IMR-90 (cell line): ENCODE measurements at regions not wholly inside any gene's neighbourhood (a gene's known extent, or its start where the extent isn't known, plus 50 kb on each side); places are given as distances from the start of the nearest gene placed in this dataset.

Experiments
- ATAC-seq: fragments of 200-7000 bp; cut with Tn5 transposase; 2 replicates; pipeline ENCODE4 v1.9.1; 2020; ENCODE audit warnings: low read depth, mild to moderate bottlenecking, moderate library complexity
- BruUV-seq: library from RNA; stranded (reverse); fragments of 400-500 nt; replicated peaks from 2 replicates; lab custom pipeline; 2021; lab: Mats Ljungman, UMichigan
- CTCF ChIA-PET: fragments of 300-600 bp; formaldehyde crosslinking; extraction: SDS; loops from one replicate; lab custom pipeline; 2021; ENCODE audit warnings: antibody characterized with exemption; lab: Yijun Ruan, JAX
- POLR2A ChIA-PET: fragments of 300-600 bp; sonication (Branson Sonifier 250); formaldehyde crosslinking; loops from one replicate; lab custom pipeline; 2022; ENCODE audit warnings: antibody characterized with exemption; ENCODE audit not compliant: unreplicated experiment; lab: Charles Lee
- DNase-seq: peaks from one replicate; pipeline ENCODE4 v3.0.0; 2013
- H2AFZ ChIP-seq: replicated peaks from 2 replicates; pipeline ENCODE3; 2013; ENCODE audit warnings: low read length, mild to moderate bottlenecking; ENCODE audit not compliant: poor library complexity
- H2AK5ac ChIP-seq: 2 replicates; pipeline ENCODE4 v1.6.1; 2013; ENCODE audit warnings: low read depth, low read length, inconsistent platforms
- H2AK9ac ChIP-seq: replicated peaks from 2 replicates; pipeline ENCODE3; 2013; ENCODE audit warnings: mild to moderate bottlenecking, low read depth, low read length, moderate library complexity; ENCODE audit not compliant: poor library complexity
- H2BK120ac ChIP-seq: 2 replicates; pipeline ENCODE4 v1.6.1; 2013; ENCODE audit warnings: low read depth, low read length, inconsistent platforms
- H2BK15ac ChIP-seq: 3 replicates; pipeline ENCODE4 v1.6.1; 2013; ENCODE audit warnings: low read depth, low read length, inconsistent platforms
- H2BK20ac ChIP-seq: 2 replicates; pipeline ENCODE4 v1.6.1; 2013; ENCODE audit warnings: low read depth, mild to moderate bottlenecking, inconsistent platforms, low read length, moderate library complexity
- H2BK5ac ChIP-seq: 2 replicates; pipeline ENCODE4 v1.6.1; 2013; ENCODE audit warnings: mild to moderate bottlenecking, low read depth, low read length, inconsistent platforms; ENCODE audit not compliant: poor library complexity, severe bottlenecking
- H3K14ac ChIP-seq: replicated peaks from 2 replicates; pipeline ENCODE4 v1.6.1; 2013; ENCODE audit warnings: low read depth, low read length, inconsistent platforms
- H3K18ac ChIP-seq: 2 replicates; pipeline ENCODE4 v1.6.1; 2013; ENCODE audit warnings: low read depth, low read length, control low read depth
- H3K23ac ChIP-seq: 2 replicates; pipeline ENCODE4 v1.6.1; 2013; ENCODE audit warnings: low read depth, low read length, inconsistent platforms
- H3K27ac ChIP-seq: 2 replicates; pipeline ENCODE4 v1.5.1; 2013; ENCODE audit warnings: mild to moderate bottlenecking, control low read depth, low read length; ENCODE audit not compliant: insufficient read depth
- H3K27me3 ChIP-seq: 2 replicates; pipeline ENCODE4 v1.6.1; 2013; ENCODE audit warnings: low read length; ENCODE audit not compliant: control insufficient read depth, insufficient read depth
- H3K36me3 ChIP-seq: 2 replicates; pipeline ENCODE4 v1.6.1; 2013; ENCODE audit warnings: low read length, mixed read lengths; ENCODE audit not compliant: control insufficient read depth, insufficient read depth
- H3K4ac ChIP-seq: 2 replicates; pipeline ENCODE4 v1.6.1; 2013; ENCODE audit warnings: low read depth, low read length, inconsistent platforms
- H3K4me1 ChIP-seq: 2 replicates; pipeline ENCODE4 v1.6.1; 2013; ENCODE audit warnings: low read length, mixed read lengths; ENCODE audit not compliant: control insufficient read depth, insufficient read depth
- H3K4me2 ChIP-seq: 2 replicates; pipeline ENCODE4 v1.6.1; 2013; ENCODE audit warnings: low read depth, mild to moderate bottlenecking, control low read depth, low read length, moderate library complexity
- H3K4me3 ChIP-seq: 2 replicates; pipeline ENCODE4 v1.5.1; 2013; ENCODE audit warnings: low read depth, mild to moderate bottlenecking, control low read depth, low read length, moderate library complexity; ENCODE audit not compliant: insufficient read depth
- H3K56ac ChIP-seq: 2 replicates; pipeline ENCODE4 v1.6.1; 2013; ENCODE audit warnings: low read length, inconsistent platforms; ENCODE audit not compliant: insufficient read depth; ENCODE audit errors: extremely low read depth
- H3K79me1 ChIP-seq, 2 experiments: 2 replicates each; pipeline ENCODE4 v1.6.1; 2013; ENCODE audit warnings: low read length in 2 of 2, inconsistent platforms in 1 of 2, low read depth in 1 of 2
- H3K9ac ChIP-seq: 2 replicates; pipeline ENCODE4 v1.6.1; 2013; ENCODE audit warnings: low read depth, low read length, control low read depth
- H3K9me1 ChIP-seq: 2 replicates; pipeline ENCODE4 v1.6.1; 2013; ENCODE audit warnings: low read length, inconsistent platforms; ENCODE audit not compliant: insufficient read depth
- H3K9me3 ChIP-seq: 2 replicates; pipeline ENCODE4 v1.6.1; 2013; ENCODE audit warnings: low read length; ENCODE audit not compliant: control insufficient read depth, insufficient read depth
- H4K20me1 ChIP-seq: 2 replicates; pipeline ENCODE4 v1.6.1; 2013; ENCODE audit warnings: low read length, inconsistent platforms; ENCODE audit not compliant: insufficient read depth
- H4K5ac ChIP-seq: 2 replicates; pipeline ENCODE4 v1.6.1; 2013; ENCODE audit warnings: mild to moderate bottlenecking, low read depth, low read length, control low read depth
- H4K8ac ChIP-seq, 2 experiments: 2 replicates each; pipeline ENCODE4 v1.6.1; 2013; ENCODE audit warnings: low read depth in 2 of 2, low read length in 2 of 2, control low read depth in 1 of 2, inconsistent platforms in 1 of 2
- H4K91ac ChIP-seq: 2 replicates; pipeline ENCODE4 v1.6.1; 2013; ENCODE audit warnings: low read depth, low read length, inconsistent platforms; ENCODE audit not compliant: insufficient read depth
- BHLHE40 ChIP-seq: fragments of 150-350 bp; IDR thresholded peaks from 2 replicates; pipeline ENCODE4 v1.6.1; 2016; ENCODE audit warnings: mild to moderate bottlenecking, low read depth, low read length
- CEBPB ChIP-seq: IDR thresholded peaks from 2 replicates; pipeline ENCODE4 v1.6.1; 2012; ENCODE audit warnings: low read depth, low read length, improper control_type of control experiment
- CHD1 ChIP-seq: IDR thresholded peaks from 2 replicates; pipeline ENCODE4 v1.6.1; 2012; ENCODE audit warnings: low read depth, low read length, improper control_type of control experiment
- CTCF ChIP-seq: conservative IDR thresholded peaks from 2 replicates; pipeline ENCODE4 v1.5.1; 2012; ENCODE audit warnings: mild to moderate bottlenecking, low read depth, low read length, improper control_type of control experiment
- ELK1 ChIP-seq: fragments of 150-350 bp; IDR thresholded peaks from 2 replicates; pipeline ENCODE4 v1.6.1; 2016; ENCODE audit warnings: low read depth, mild to moderate bottlenecking, low read length, moderate library complexity, borderline replicate concordance
- FOS ChIP-seq: fragments of 150-350 bp; IDR thresholded peaks from 2 replicates; pipeline ENCODE4 v1.6.1; 2016; ENCODE audit warnings: low read depth, low read length
- MAFK ChIP-seq: IDR thresholded peaks from 2 replicates; pipeline ENCODE4 v1.6.1; 2012; ENCODE audit warnings: low read depth, low read length, improper control_type of control experiment
- MAZ ChIP-seq: IDR thresholded peaks from 2 replicates; pipeline ENCODE4 v1.6.1; 2012; ENCODE audit warnings: low read depth, mild to moderate bottlenecking, low read length, improper control_type of control experiment, moderate library complexity, borderline replicate concordance
- MXI1 ChIP-seq: IDR thresholded peaks from 2 replicates; pipeline ENCODE4 v1.6.1; 2012; ENCODE audit warnings: low read depth, mild to moderate bottlenecking, low read length, moderate library complexity, borderline replicate concordance
- NFE2L2 ChIP-seq: fragments of 150-350 bp; IDR thresholded peaks from 2 replicates; pipeline ENCODE4 v1.6.1; 2016; ENCODE audit warnings: low read depth, mild to moderate bottlenecking, low read length
- POLR2A ChIP-seq: IDR thresholded peaks from 2 replicates; pipeline ENCODE4 v1.6.1; 2012; ENCODE audit warnings: mild to moderate bottlenecking, low read depth, low read length
- RAD21 ChIP-seq: IDR thresholded peaks from 2 replicates; pipeline ENCODE4 v1.6.1; 2012; ENCODE audit warnings: low read length, improper control_type of control experiment
- RCOR1 ChIP-seq: IDR thresholded peaks from 2 replicates; pipeline ENCODE4 v1.6.1; 2012; ENCODE audit warnings: mild to moderate bottlenecking, low read length, improper control_type of control experiment; ENCODE audit not compliant: insufficient replicate concordance
- RFX5 ChIP-seq: IDR thresholded peaks from 2 replicates; pipeline ENCODE4 v1.8.0; 2012; ENCODE audit warnings: low read depth, mild to moderate bottlenecking, low read length, moderate library complexity
- USF2 ChIP-seq: fragments of 150-350 bp; IDR thresholded peaks from 2 replicates; pipeline ENCODE4 v1.6.1; 2017; ENCODE audit warnings: mild to moderate bottlenecking, antibody characterized with exemption, low read length, low read depth
- WGBS, 2 experiments: methylation state at CpG; one replicate each; pipeline versions ENCODE4 v1.1.5 to v1.1.7; 2013; ENCODE audit warnings: missing lambda C conversion rate in 2 of 2; ENCODE audit not compliant: insufficient read length in 1 of 2; ENCODE audit errors: extremely low coverage in 2 of 2; 5-methylcytosine and 5-hydroxymethylcytosine counted together
- dilution Hi-C: fragments of 300-500 bp; cut with HindIII; formaldehyde crosslinking; loops from one replicate; pipeline ENCODE4 v1.14.3; 2018; ENCODE audit warnings: low sequenced_read_pairs; ENCODE audit not compliant: unreplicated experiment
- in situ Hi-C: fragments of 300-500 bp; cut with MboI; formaldehyde crosslinking; loops from 3 replicates; pipeline ENCODE4 v1.14.3; 2019; ENCODE audit warnings: low sequenced_read_pairs, inconsistent platforms, mixed read lengths
- intact Hi-C: fragments of 100-400 bp; cut with micrococcal nuclease; formaldehyde crosslinking; loops from 2 replicates; pipeline ENCODE4 v1.10.0; 2022

DNA sequence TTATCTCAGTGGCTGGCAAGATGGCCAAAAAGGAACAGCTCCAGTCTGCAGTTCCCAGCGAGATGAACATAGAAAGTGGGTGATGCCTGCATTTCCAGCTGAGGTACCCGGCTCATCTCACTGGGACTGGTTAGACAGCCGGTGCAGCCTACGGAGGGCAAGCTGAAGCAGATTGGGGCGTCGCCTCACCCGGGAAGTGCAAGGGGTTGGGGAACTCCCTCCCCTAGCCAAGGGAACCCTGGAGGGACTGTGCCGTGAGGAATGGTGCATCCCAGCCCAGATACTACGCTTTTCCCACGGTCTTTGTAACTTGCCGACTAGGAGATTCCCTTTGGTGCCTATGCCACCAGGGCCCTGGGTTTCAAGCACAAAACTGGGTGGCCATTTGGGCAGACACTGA is 324.7 kb downstream of the GJA1 start:
- Histone ChIP-seq H3K4me1 (peaks cover 2% of the 10 kb centered on the region; the same call in 1 of the 2 replicates), H3K23ac (no peak overlapping the region), H2AK9ac (no peak overlapping the region), H2BK15ac (no peak overlapping the region), H2BK20ac (no peak overlapping the region), H2AK5ac (no peak overlapping the region), H3K14ac (no peak overlapping the region), H3K9me3 (no peaks in the 10 kb centered on the region), H3K56ac (no peak overlapping the region), H2BK120ac (no peak overlapping the region), H2BK5ac (no peak overlapping the region), H3K4me2 (no peak overlapping the region), H3K27me3 (no peaks in the 10 kb centered on the region), H3K4me3 (no peak overlapping the region), H4K91ac (no peak overlapping the region), H4K5ac (no peak overlapping the region), H3K9ac (no peak overlapping the region), H3K36me3 (no peaks in the 10 kb centered on the region), H3K79me1 (no peaks in the 10 kb centered on the region), H2AFZ (no peak overlapping the region), H3K4ac (no peak overlapping the region), H3K9me1 (no peaks in the 10 kb centered on the region), H4K8ac (no peak overlapping the region), H3K27ac (no peak overlapping the region), H4K20me1 (no peaks in the 10 kb centered on the region), H3K18ac (no peak overlapping the region)
- in situ Hi-C loops (no loop called here), intact Hi-C loops (no loop called here), dilution Hi-C loops (no loop called here)
- ATAC-seq (no peak), DNase-seq (no peak)
- WGBS, 2 experiments: 77% methylated on average over 4 of the region's 11 CpGs; no CpG with 5 or more reads in 1 of the 2 experiments
- CTCF ChIA-PET: interaction anchor here (0.6 to 1.0 kb wide), 2 partner anchors 8 to 27 kb away, joined by 3 read pairs; no protein-coding TSS in a partner anchor
- POLR2A ChIA-PET: no interaction called here
- BruUV-seq: no TSS peak
- TF ChIP-seq FOS (no peak), POLR2A (no peak), ELK1 (no peak), RFX5 (no peak), MAFK (no peak), NFE2L2 (no peak), MAZ (no peak), RAD21 (no peak), BHLHE40 (no peak), CHD1 (no peak), CTCF (no peak), USF2 (no peak), MXI1 (no peak), CEBPB (no peak), RCOR1 (no peak)
